Keratinocyte (primary cell): ENCODE measurements at regions not wholly inside any gene's neighbourhood (a gene's known extent, or its start where the extent isn't known, plus 50 kb on each side); places are given as distances from the start of the nearest gene placed in this dataset.

Experiments
- CTCF ChIP-seq, 3 experiments: IDR thresholded peaks in 1 of 3; conservative IDR thresholded peaks in 1 of 3; optimal IDR thresholded peaks in 1 of 3; 2 replicates in 2 of 3; 3 replicates in 1 of 3; pipeline versions ENCODE3 to v1.5.1; 2011; ENCODE audit warnings: low read length in 3 of 3, mild to moderate bottlenecking in 3 of 3, moderate library complexity in 2 of 3, control low read depth in 1 of 3, inconsistent platforms in 1 of 3; ENCODE audit not compliant: insufficient read depth in 2 of 3; ENCODE audit errors: extremely low read depth in 1 of 3
- EZH2 ChIP-seq: IDR thresholded peaks from one replicate; pipeline ENCODE4 v1.6.1; 2012; ENCODE audit warnings: inconsistent platforms, mild to moderate bottlenecking, low read length, moderate library complexity

- TF ChIP-seq CTCF (optimal IDR thresholded peaks at IDR 0.05 in 1 of 3, IDR thresholded peaks at IDR 0.05 in 1 of 3, conservative IDR thresholded peaks at IDR 0.05 in 1 of 3; ENCODE audit: extremely low read depth in 1 of 3, insufficient read depth in 2 of 3, low read length in 3 of 3) (no peak), EZH2 (no peak)
These were observed 144.3 kb downstream of the OR2B2 start for GRCh38 chr6:27767851-27768250.
